GOT3 (cell line): ENCODE measurements at regions not wholly inside any gene's neighbourhood (a gene's known extent, or its start where the extent isn't known, plus 50 kb on each side); places are given as distances from the start of the nearest gene placed in this dataset.

Experiments
- DNase-seq: peaks from one replicate; lab custom pipeline; 2025; ENCODE audit warnings: mixed read lengths; lab: John Stamatoyannopoulos, UW

- no peak for DNase-seq
These were observed 311.7 kb upstream of the SEMA6D start for GRCh38 chr15:47405365-47406162.

- DNase-seq, result no peak
These were observed 309.6 kb upstream of the SEMA6D start for GRCh38 chr15:47407692-47408091.

GRCh38 chr15:47409038-47409437 is 308.3 kb upstream of the SEMA6D start:
- DNase-seq, result no peak

- no peak for DNase-seq
These were observed 307.7 kb upstream of the SEMA6D start for GRCh38 chr15:47409600-47409999.

- no peak for DNase-seq
These were observed 307.1 kb upstream of the SEMA6D start for GRCh38 chr15:47410247-47410646.

GRCh38 chr15:47411733-47412132 is 305.6 kb upstream of the SEMA6D start:
- DNase-seq, result no peak

- DNase-seq, result no peak
These were observed 305.2 kb upstream of the SEMA6D start for GRCh38 chr15:47412136-47412535.

- DNase-seq, result no peak
These were observed 304.5 kb upstream of the SEMA6D start for GRCh38 chr15:47412802-47413201.

- DNase-seq, result no peak
These were observed 303.1 kb upstream of the SEMA6D start for GRCh38 chr15:47414207-47414606.

- no peak for DNase-seq
These were observed 301.8 kb upstream of the SEMA6D start for GRCh38 chr15:47415539-47415971.

GRCh38 chr15:47422881-47423665 is 294.2 kb upstream of the SEMA6D start:
- no peak for DNase-seq

- DNase-seq, result no peak
These were observed 289.8 kb upstream of the SEMA6D start for GRCh38 chr15:47427463-47427862.

GRCh38 chr15:47429376-47429775 is 287.9 kb upstream of the SEMA6D start:
- DNase-seq, result no peak

GRCh38 chr15:47431501-47431900 is 285.8 kb upstream of the SEMA6D start:
- DNase-seq, result no peak

- no peak for DNase-seq
These were observed 284.5 kb upstream of the SEMA6D start for GRCh38 chr15:47432826-47433225.

GRCh38 chr15:47434596-47434995 is 282.7 kb upstream of the SEMA6D start:
- no peak for DNase-seq

GRCh38 chr15:47437491-47437890 is 279.8 kb upstream of the SEMA6D start:
- no peak for DNase-seq

- no peak for DNase-seq
These were observed 277.9 kb upstream of the SEMA6D start for GRCh38 chr15:47439146-47440111.

- DNase-seq, result no peak
These were observed 274.9 kb upstream of the SEMA6D start for GRCh38 chr15:47442371-47442770.

- DNase-seq, result no peak
These were observed 273.5 kb upstream of the SEMA6D start for GRCh38 chr15:47443839-47444238.

GRCh38 chr15:47445723-47446392 is 271.4 kb upstream of the SEMA6D start:
- no peak for DNase-seq
